Body of pancreas (tissue), 4 donors: ENCODE measurements at regions not wholly inside any gene's neighbourhood (a gene's known extent, or its start where the extent isn't known, plus 50 kb on each side); places are given as distances from the start of the nearest gene placed in this dataset.

Source experiments
- ATAC-seq: fragments of 150-250 bp; one replicate; pipeline ENCODE4 v1.9.1; 2016
- DNase-seq, 4 donors: peaks; one replicate each; pipeline ENCODE4 v3.0.0-alpha.2; 2019
- H3K27ac ChIP-seq, 4 donors: fragments of 200-600 bp; sonication (generic); 1 replicate in 3 of 4; 2 replicates in 1 of 4; pipeline versions ENCODE4 v1.5.1 to v1.6.1; 2016 to 2019; ENCODE audit warnings: mild to moderate bottlenecking in 1 of 4, mixed read lengths in 1 of 4, moderate library complexity in 1 of 4
- H3K27me3 ChIP-seq, 2 donors: fragments of 200-600 bp; sonication (generic); one replicate each; pipeline ENCODE4 v1.6.0; 2016; ENCODE audit warnings: mild to moderate bottlenecking in 1 of 2
- H3K36me3 ChIP-seq, 2 donors: fragments of 200-600 bp; sonication (generic); replicated peaks in 1 of 2; 2 replicates each; pipeline ENCODE4 v1.5.1; 2016; ENCODE audit warnings: low read depth in 2 of 2; ENCODE audit not compliant: insufficient read depth in 1 of 2
- H3K4me1 ChIP-seq: fragments of 200-600 bp; sonication (generic); one replicate; pipeline ENCODE4 v1.6.0; 2016
- H3K4me3 ChIP-seq, 2 donors: fragments of 200-600 bp; sonication (generic); 1 replicate in 1 of 2; 2 replicates in 1 of 2; pipeline ENCODE4 v1.5.1; 2016 to 2019
- H3K9me3 ChIP-seq, 3 donors: fragments of 200-600 bp; sonication (generic); 1 replicate in 2 of 3; 2 replicates in 1 of 3; pipeline ENCODE4 v1.5.1; 2016
- POLR2A ChIP-seq, 3 donors: fragments of 450-650 bp; IDR thresholded peaks; one replicate each; pipeline ENCODE4 v1.6.1; 2016; ENCODE audit warnings: antibody characterized with exemption in 3 of 3, mild to moderate bottlenecking in 2 of 3
- WGBS, 2 donors: methylation state at CpG; one replicate each; pipeline ENCODE4 v1.1.5; 2017; 5-methylcytosine and 5-hydroxymethylcytosine counted together
- intact Hi-C: fragments of 100-400 bp; cut with DNase I; formaldehyde crosslinking; loops from one replicate; pipeline ENCODE4 v1.15.1; 2023
- TF ChIP-seq, protein P1 (sequence below), 7 experiments: fragments of 450-650 bp in 4 of 7; fragments of 200-600 bp in 3 of 7; sonication (generic) in 3 of 7; IDR thresholded peaks; one replicate each; pipeline ENCODE4 v1.5.1; 2016 to 2019; ENCODE audit warnings: antibody characterized with exemption in 7 of 7

DNA sequence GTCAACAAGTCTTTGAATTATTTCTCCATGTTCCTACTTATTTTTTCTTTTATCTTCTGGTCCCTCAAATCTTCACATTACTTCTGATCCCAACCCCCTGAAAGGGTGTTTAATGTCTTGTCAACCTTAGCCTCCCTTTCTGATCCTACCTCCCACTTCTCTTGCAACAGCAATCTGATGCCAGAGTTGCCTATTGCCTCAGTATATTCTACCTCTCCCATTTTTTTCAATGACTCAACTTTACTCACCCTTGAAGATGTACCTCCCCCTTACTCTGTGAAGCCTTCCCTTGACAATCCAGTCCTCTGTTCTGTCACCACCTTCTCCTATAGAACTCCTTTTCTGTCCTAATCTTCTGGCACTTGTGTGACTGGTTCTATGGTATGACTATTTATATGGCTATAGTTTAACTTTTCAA lies 99.5 kb upstream of the CD55 start:
- no peak for ATAC-seq
- no peak overlapping the region for H3K27ac ChIP-seq
- no peaks in the 10 kb centered on the region for H3K27me3 ChIP-seq
- no peak for DNase-seq
- H3K9me3 ChIP-seq = no peaks in the 10 kb centered on the region
- intact Hi-C loops = no loop called here
- no peaks in the 10 kb centered on the region for H3K36me3 ChIP-seq
- no peak overlapping the region for H3K4me3 ChIP-seq
- H3K4me1 ChIP-seq = no peaks in the 10 kb centered on the region
- no peak for TF ChIP-seq POLR2A (IDR thresholded peaks at IDR 0.05)
- TF ChIP-seq, protein P1, sequence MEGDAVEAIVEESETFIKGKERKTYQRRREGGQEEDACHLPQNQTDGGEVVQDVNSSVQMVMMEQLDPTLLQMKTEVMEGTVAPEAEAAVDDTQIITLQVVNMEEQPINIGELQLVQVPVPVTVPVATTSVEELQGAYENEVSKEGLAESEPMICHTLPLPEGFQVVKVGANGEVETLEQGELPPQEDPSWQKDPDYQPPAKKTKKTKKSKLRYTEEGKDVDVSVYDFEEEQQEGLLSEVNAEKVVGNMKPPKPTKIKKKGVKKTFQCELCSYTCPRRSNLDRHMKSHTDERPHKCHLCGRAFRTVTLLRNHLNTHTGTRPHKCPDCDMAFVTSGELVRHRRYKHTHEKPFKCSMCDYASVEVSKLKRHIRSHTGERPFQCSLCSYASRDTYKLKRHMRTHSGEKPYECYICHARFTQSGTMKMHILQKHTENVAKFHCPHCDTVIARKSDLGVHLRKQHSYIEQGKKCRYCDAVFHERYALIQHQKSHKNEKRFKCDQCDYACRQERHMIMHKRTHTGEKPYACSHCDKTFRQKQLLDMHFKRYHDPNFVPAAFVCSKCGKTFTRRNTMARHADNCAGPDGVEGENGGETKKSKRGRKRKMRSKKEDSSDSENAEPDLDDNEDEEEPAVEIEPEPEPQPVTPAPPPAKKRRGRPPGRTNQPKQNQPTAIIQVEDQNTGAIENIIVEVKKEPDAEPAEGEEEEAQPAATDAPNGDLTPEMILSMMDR (IDR thresholded peaks at IDR 0.05) = no peak

DNA sequence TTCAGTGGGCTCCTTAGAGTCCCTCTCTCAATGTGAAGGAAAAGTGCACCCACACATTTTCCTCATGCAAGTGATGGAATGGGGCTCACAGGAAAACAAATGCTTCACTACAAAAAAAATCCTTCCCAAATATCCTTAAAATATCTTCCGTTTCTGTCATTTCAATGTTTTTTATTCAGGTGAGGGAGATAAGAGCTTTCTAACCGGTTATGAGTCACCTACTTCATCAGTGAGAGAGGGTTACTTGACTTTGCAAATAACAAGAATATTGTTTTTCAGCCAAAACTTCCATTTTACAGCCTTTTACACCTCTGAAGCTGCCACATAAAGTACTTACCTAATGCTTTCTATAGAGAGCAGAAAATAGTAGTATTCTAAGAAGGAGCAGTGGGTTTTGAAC lies 98.3 kb upstream of the CD55 start:
- 24 to 51% methylated on average over 2 of the region's 2 CpGs for WGBS, 2 donors
- no peak for TF ChIP-seq POLR2A (IDR thresholded peaks at IDR 0.05)
- TF ChIP-seq, protein P1 (IDR thresholded peaks at IDR 0.05) = no peak
- intact Hi-C loops = no loop called here
- Histone ChIP-seq H3K36me3 (no peaks in the 10 kb centered on the region), H3K27me3 (no peaks in the 10 kb centered on the region), H3K4me1 (no peaks in the 10 kb centered on the region), H3K27ac (no peak overlapping the region), H3K4me3 (no peak overlapping the region), H3K9me3 (no peaks in the 10 kb centered on the region)
- ATAC-seq (no peak), DNase-seq (no peak)

DNA sequence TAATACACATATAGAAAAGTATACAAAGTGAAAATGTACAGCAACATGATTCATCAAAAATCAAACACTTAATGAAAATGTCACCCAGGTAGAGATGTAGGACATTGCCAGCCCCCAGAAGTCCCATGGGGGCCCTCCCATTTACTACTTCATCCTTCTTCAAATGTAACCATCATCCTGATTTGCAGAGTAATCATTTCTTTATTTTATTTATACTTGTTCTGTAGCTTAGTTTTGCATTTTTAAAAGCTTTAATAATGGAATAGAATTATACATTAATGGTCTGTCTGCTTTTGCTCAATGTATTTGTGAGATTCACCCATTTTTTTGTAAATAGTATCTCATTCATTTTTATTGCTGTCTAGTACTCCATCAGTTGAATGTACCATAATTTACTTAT lies 96.8 kb upstream of the CD55 start:
- Histone ChIP-seq H3K27ac (no peak overlapping the region), H3K9me3 (no peaks in the 10 kb centered on the region), H3K36me3 (no peaks in the 10 kb centered on the region), H3K27me3 (no peaks in the 10 kb centered on the region), H3K4me3 (no peak overlapping the region), H3K4me1 (no peaks in the 10 kb centered on the region)
- no peak for DNase-seq
- no peak for ATAC-seq
- intact Hi-C loops = no loop called here
- TF ChIP-seq, protein P1 (IDR thresholded peaks at IDR 0.05) = no peak
- TF ChIP-seq POLR2A (IDR thresholded peaks at IDR 0.05) = no peak

DNA sequence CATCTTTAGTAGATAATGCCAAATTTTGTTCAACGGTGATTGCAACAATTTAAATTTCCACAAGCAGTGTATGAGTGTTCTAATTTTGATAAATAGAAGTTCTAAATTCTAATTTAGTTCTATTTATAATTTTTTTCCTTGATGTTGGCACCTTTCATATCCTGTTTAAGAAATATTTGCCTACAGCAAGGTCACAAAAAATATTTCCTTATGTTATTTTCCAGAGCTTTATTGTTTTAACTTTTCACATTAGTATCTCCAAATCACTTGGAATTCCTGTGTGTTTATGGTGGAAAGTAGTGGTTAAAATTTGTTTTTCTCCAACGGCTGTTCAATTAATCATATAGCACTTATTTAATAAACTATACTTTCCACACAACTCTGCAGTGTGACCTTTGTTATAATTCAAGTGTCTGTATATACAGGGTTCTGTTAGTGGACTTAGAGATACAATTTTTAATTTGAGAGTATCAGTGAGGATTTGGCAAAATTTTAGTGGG lies 94.3 kb upstream of the CD55 start:
- intact Hi-C loops = no loop called here
- 29 to 37% methylated on average over 2 of the region's 2 CpGs for WGBS, 2 donors
- H3K4me3 ChIP-seq = no peak overlapping the region
- no peak overlapping the region for H3K27ac ChIP-seq
- no peak for TF ChIP-seq POLR2A (IDR thresholded peaks at IDR 0.05)
- TF ChIP-seq, protein P1 (IDR thresholded peaks at IDR 0.05) = no peak
- DNase-seq (no peak), ATAC-seq (no peak)
- no peaks in the 10 kb centered on the region for H3K27me3 ChIP-seq
- no peaks in the 10 kb centered on the region for H3K4me1 ChIP-seq
- no peaks in the 10 kb centered on the region for H3K36me3 ChIP-seq
- H3K9me3 ChIP-seq = no peaks in the 10 kb centered on the region

DNA sequence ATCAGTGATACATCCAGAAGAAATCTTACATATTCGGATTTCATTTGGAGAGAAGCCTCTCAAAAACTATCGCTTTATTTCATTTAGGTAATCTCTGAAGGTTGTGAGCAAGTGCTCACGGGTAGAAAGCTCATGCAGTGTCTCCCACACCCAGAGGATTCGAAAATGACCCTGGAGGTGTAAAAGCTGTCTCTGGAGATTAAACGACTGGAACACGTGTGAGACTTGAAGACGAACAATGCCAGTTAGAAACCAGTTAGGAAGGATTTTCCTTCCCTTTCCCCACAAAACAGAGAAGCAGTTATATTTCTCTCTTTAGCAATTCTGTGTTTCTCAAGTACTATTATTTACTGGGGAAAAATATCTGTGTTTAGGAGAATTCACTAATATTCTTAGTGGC lies 92.5 kb upstream of the CD55 start:
- intact Hi-C loops = no loop called here
- ATAC-seq (no peak), DNase-seq (no peak)
- Histone ChIP-seq H3K4me3 (no peak overlapping the region), H3K27ac (no peak overlapping the region), H3K27me3 (no peaks in the 10 kb centered on the region), H3K9me3 (no peaks in the 10 kb centered on the region), H3K4me1 (no peaks in the 10 kb centered on the region), H3K36me3 (no peaks in the 10 kb centered on the region)
- 67 to 78% methylated on average over 7 of the region's 7 CpGs for WGBS, 2 donors
- TF ChIP-seq, protein P1 (IDR thresholded peaks at IDR 0.05) = no peak
- TF ChIP-seq POLR2A (IDR thresholded peaks at IDR 0.05) = no peak
